ENCODE measurements at regions not wholly inside any gene's neighbourhood (a gene's known extent, or its start where the extent isn't known, plus 50 kb on each side); places are given as distances from the start of the nearest gene placed in this dataset.

- H3K27ac ChIP-seq (replicated peaks), result no peak overlapping the region
- TF ChIP-seq POLR2AphosphoS5 (IDR thresholded peaks at IDR 0.05; ENCODE audit: low read depth) (no peak), GABPA (IDR thresholded peaks at IDR 0.05; ENCODE audit: low read depth) (no peak), REST (IDR thresholded peaks at IDR 0.05; ENCODE audit: insufficient replicate concordance, low read depth) (no peak), CTCF (IDR thresholded peaks at IDR 0.05; ENCODE audit: insufficient read depth, low read length) (no peak), SPI1 (IDR thresholded peaks at IDR 0.05; ENCODE audit: borderline replicate concordance, low read depth) (no peak)
- H3K27me3 ChIP-seq (ENCODE audit: insufficient read depth, poor library complexity, severe bottlenecking), result no peaks in the 10 kb centered on the region
- H3K4me3 ChIP-seq (replicated peaks; ENCODE audit: insufficient read depth, low read length), result no peak overlapping the region
- no peak for DNase-seq (ENCODE audit: low read depth in 1 of 2, low spot score in 1 of 2)
Observed at GRCh38 chr13:82912564-82912963, 969.7 kb downstream of the SLITRK1 start.

GRCh38 chr13:82905071-82905470, 977.2 kb downstream of the SLITRK1 start:
- DNase-seq (ENCODE audit: low read depth in 1 of 2, low spot score in 1 of 2), result no peak
- Histone ChIP-seq H3K4me3 (replicated peaks; ENCODE audit: insufficient read depth, low read length) (no peak overlapping the region), H3K27me3 (ENCODE audit: insufficient read depth, poor library complexity, severe bottlenecking) (no peaks in the 10 kb centered on the region), H3K27ac (replicated peaks) (no peak overlapping the region)
- no peak for TF ChIP-seq SPI1 (IDR thresholded peaks at IDR 0.05; ENCODE audit: borderline replicate concordance, low read depth)
- no peak for TF ChIP-seq POLR2AphosphoS5 (IDR thresholded peaks at IDR 0.05; ENCODE audit: low read depth)
- TF ChIP-seq GABPA (IDR thresholded peaks at IDR 0.05; ENCODE audit: low read depth), result no peak
- TF ChIP-seq CTCF (IDR thresholded peaks at IDR 0.05; ENCODE audit: insufficient read depth, low read length), result no peak
- no peak for TF ChIP-seq REST (IDR thresholded peaks at IDR 0.05; ENCODE audit: insufficient replicate concordance, low read depth)

GRCh38 chr13:82900453-82900852, 981.8 kb downstream of the SLITRK1 start:
- H3K27ac ChIP-seq (replicated peaks), result no peak overlapping the region
- no peak overlapping the region for H3K4me3 ChIP-seq (replicated peaks; ENCODE audit: insufficient read depth, low read length)
- no peak for DNase-seq (ENCODE audit: low read depth in 1 of 2, low spot score in 1 of 2)
- no peak for TF ChIP-seq POLR2AphosphoS5 (IDR thresholded peaks at IDR 0.05; ENCODE audit: low read depth)
- no peak for TF ChIP-seq REST (IDR thresholded peaks at IDR 0.05; ENCODE audit: insufficient replicate concordance, low read depth)
- no peak for TF ChIP-seq GABPA (IDR thresholded peaks at IDR 0.05; ENCODE audit: low read depth)
- no peak for TF ChIP-seq CTCF (IDR thresholded peaks at IDR 0.05; ENCODE audit: insufficient read depth, low read length)
- no peaks in the 10 kb centered on the region for H3K27me3 ChIP-seq (ENCODE audit: insufficient read depth, poor library complexity, severe bottlenecking)

Data from HL-60 (cell line).